ENCODE measurements at regions not wholly inside any gene's neighbourhood (a gene's known extent, or its start where the extent isn't known, plus 50 kb on each side); places are given as distances from the start of the nearest gene placed in this dataset.

DNA sequence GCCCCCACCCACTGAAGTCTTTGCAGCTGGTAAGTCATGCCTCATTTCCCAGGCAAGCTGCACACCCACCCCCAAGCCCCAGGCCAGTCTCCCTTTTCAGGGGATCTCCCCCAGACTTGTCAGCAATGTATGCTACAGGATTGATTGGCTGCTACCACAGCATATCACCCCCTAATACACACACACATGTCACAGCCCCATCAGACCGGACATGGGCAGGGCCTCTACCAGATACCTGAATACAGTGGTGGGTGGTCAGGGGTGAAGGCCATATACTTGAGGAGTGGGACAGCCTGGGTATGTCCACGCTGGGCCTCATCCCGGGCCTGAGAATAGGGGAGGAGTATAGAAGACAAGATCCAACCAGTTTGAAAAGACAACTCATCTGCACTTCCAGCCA lies 63.4 kb upstream of the ARAP3 start:
- DNase-seq, result no peak

DNA sequence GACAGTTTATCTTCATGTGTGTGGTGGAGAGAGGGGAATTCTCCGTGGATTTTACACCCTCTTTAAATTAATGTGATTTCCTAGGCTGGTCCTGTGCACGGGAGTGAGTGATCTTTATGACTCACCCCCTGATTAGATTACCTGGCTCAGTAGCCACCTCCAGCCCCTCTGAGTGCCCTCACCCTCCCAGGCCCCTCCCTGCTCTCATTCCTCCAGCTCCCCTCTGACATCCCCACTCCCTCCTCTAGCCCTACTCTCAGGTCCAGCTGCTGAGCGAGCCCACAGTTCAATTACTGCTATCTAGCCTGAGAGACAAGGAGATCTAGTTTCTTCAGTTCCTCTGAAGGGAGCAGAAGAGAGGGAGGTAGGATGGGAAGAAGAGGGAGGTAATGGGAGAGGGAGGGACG lies 61.8 kb upstream of the ARAP3 start:
- DNase-seq, result no peak

DNA sequence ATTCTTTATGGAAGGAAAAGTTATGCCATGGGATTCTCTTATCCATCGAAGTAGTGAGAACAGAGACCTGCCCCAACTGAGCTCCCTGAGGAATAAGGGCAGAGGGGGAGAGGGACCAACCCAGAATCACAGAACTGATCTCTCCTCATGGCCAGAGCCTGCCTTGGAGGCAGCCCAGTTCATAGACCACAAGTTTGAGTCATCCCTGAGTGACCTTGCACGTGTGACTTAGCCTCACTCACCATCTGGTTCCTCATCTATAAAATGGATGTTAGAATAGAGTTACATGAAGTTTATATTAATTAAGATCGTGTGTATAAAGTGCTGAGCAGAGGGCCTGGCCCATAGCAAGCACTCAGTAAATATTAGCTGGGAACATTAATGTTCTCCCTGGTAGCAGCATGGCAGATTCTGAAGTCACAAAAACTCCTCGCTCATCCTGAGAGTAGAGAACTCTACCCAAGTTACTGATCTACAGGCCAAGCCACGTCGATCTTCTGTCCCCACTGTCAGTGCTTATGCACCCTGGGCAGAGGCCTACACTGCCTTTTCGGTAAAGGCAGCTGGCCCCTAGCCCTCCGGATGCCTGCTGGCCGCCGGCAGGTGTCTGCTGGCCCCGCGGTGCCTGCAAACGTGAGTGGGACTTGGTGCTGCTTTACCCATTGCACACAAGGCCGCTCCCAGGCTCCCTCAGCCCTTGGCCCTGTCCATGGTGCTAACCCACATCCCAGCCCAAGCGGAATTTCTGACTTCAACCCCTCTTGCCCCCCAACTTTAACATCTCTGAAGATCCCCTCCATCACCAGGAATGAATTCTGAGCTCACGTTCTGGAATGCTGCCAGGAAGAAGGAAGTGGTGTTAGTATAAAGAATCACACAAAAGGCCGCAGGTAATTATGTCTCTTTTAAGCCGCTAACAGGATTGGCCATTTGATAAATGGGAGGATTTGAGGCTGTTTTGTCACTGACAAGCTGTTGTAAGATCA lies 61.1 kb upstream of the ARAP3 start:
- DNase-seq, result no peak

DNA sequence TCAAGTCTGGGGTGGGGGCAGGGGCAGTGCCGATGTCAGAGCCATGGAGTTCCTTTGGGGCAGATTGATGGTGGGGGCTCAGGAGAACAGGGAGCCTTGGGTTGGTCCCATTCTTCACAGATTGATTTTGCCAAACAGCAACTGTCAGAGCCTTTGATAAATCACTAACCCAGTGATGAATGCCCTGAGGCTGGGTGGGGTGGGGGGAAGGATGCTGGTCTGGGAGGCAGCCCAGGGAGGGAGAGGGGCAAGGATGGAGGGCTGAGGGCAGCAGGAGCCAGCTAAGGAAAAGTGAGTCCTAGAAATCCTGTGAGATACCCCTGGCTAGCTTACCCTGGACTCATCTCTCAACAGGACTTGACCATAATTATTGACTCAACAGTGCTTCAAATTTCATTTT lies 60.1 kb upstream of the ARAP3 start:
- no peak for DNase-seq

DNA sequence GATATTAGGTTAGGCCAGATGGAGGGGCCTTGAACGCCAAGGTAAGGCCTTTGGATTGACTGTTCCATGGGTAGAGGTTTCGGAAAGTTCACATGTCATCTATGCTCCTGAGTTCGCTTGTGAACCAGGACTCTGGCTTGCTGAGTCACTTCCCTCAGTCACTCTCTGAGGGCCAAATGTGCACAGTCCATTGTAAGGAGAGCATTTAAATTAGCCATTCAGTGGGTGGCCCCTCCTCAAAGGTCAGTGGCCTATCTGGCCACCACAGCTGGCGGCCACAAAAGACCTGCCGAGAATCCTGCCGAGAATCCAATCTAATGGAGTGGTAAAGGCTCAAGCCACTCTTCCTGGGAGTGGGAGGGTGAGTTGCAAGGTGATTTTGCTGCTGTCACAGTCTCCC lies 58.9 kb upstream of the ARAP3 start:
- no peak for DNase-seq

DNA sequence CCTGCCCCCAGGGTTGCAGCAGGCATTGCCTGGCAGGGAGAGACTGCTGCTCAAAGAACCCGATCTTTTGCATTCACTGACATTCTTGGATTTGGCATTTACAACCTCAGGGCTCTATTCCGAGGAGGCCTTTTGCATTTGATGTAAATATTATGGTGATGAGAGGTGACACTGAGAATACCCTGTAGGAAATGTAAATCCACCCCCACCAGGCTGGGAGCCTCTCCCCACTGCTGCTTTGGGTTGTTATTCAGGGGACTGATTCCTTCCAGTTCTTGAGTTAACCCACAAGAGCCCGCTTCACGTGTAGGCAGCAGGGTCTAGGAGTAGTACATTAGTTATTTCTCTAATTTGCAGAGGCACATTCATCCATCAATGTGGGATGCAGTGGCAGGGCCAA lies 55.5 kb upstream of the ARAP3 start:
- no peak for DNase-seq

DNA sequence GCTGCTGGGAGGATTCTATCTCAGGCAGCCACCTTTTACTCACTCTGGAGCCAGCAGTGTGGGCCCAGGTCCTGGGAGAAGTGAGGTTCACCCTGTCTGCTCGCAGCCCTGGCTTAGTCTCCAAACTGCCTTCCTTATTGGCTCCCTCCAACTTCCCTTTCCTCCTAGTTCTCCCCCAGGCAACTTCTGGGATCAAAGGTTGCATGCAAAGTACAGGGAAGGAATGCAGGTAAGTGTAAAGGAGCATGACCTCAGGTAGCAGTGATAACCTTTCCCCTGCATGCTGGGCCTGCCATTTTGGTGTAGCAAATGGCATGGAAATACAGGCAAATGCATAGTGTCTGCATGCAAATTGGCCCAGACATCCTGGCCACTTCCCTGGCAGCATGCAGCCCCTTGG lies 53.8 kb upstream of the ARAP3 start:
- no peak for DNase-seq

DNA sequence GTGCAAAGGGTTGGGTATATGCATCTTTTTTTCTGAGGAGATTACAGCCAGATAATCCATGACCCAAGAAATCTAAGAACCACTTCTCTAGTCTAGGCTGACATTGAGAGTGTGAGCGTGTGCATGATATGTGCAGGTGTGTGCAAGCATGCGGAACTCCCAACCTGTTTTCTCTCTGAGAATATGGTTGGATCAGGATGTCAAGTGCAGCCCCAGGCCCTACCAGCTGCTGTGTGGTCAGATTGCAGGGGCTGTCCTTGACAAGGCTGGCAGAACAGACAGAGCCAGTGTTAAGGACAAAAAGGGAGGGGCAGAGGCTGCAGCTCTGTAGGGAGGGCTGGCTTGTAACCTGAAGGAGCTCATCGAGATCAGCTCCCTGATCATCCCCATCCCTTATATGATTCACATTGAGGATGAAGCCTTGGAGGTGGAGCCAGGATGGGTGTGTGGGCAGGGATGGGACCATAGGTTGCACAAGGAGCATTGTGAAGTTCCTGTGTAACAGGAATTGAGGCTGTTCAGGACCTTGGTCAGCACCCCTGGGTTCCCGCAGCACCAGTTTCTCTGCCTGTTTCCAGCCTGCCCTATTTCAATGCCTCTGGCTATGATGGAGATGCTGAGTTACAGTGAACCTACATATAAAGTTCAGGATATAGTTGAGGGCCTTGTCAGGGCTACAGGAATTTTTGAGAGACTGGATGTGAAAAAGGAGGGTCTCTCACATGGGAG lies 52.6 kb upstream of the ARAP3 start:
- peak; percentile 7 to 23 for DNase-seq

DNA sequence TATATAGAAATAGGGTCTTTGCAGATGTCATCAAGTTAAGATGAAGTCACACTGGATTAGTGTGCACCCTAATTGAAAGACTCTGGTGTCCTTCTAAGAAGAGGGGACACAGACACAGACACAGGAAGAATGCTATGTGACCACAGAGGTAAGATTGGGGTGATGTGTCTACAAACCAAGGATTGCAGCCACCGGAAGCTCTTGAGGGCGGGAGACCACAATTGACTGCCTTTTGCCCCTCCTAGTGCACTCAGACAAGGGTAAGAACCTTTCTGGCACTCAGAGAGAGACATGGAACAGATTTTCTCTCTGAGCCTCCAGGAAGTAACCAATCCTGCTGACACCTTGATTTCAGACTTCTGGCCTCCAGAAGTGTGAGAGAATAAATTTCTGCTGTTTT lies 51.2 kb upstream of the ARAP3 start:
- no peak for DNase-seq

DNA sequence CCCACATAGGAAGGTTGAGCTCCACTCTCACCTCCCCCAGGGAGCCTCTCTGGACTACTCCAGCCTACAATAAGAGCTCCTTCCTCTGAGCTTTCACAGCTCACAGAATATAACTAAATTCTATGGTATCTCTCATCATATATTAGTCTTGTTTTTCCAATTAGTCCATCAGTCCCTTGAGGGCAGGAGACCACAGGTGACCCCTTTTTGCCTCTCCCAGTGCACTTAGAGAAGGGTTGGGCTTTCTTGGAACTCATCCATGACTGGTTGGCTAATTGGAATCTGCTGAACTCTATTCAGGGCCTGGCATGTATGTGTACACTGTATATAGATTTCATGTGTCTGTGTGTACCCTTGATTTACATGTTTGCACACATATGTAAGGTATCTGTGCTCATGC lies 50.4 kb upstream of the ARAP3 start:
- no peak for DNase-seq

Measured in CD4-positive, alpha-beta T cell treated with Interferon alpha-2 for 1 hour (primary cell).